Liver (tissue), 8 donors: ENCODE measurements at regions not wholly inside any gene's neighbourhood (a gene's known extent, or its start where the extent isn't known, plus 50 kb on each side); places are given as distances from the start of the nearest gene placed in this dataset.
A peak's percentile ranks its signal among the peaks of the same experiment; 100 is the strongest.

Experiments
- DNase-seq: peaks from one replicate; pipeline ENCODE4 v3.0.0-alpha.2; 2017; ENCODE audit warnings: low spot score
- H3K27ac ChIP-seq, 2 donors: one replicate each; pipeline ENCODE4 v1.7.0; 2013; ENCODE audit warnings: inconsistent platforms in 2 of 2, low read length in 2 of 2, control low read depth in 1 of 2, low read depth in 1 of 2, mild to moderate bottlenecking in 1 of 2
- H3K27me3 ChIP-seq, 4 donors: one replicate each; pipeline versions ENCODE4 v1.6.1 to v1.7.0; 2013; ENCODE audit warnings: low read length in 3 of 4, inconsistent platforms in 1 of 4, mild to moderate bottlenecking in 1 of 4, moderate library complexity in 1 of 4; ENCODE audit not compliant: control insufficient read depth in 4 of 4, insufficient read depth in 4 of 4
- H3K36me3 ChIP-seq, 4 donors: one replicate each; pipeline versions ENCODE4 v1.6.1 to v1.7.0; 2013; ENCODE audit warnings: low read length in 3 of 4, mild to moderate bottlenecking in 3 of 4, low read depth in 1 of 4, moderate library complexity in 1 of 4; ENCODE audit not compliant: control insufficient read depth in 4 of 4, insufficient read depth in 3 of 4
- H3K4me1 ChIP-seq, 4 donors: one replicate each; pipeline versions ENCODE4 v1.6.1 to v1.7.0; 2013; ENCODE audit warnings: low read length in 3 of 4, mild to moderate bottlenecking in 3 of 4, moderate library complexity in 1 of 4; ENCODE audit not compliant: control insufficient read depth in 4 of 4, insufficient read depth in 4 of 4
- H3K4me3 ChIP-seq, 3 donors: one replicate each; pipeline versions ENCODE4 v1.6.1 to v1.7.0; 2013; ENCODE audit warnings: low read length in 3 of 3, control low read depth in 1 of 3, low read depth in 1 of 3, mild to moderate bottlenecking in 1 of 3
- H3K9ac ChIP-seq, 2 donors: one replicate each; pipeline ENCODE4 v1.7.0; 2013; ENCODE audit warnings: low read length in 2 of 2, mild to moderate bottlenecking in 2 of 2, moderate library complexity in 2 of 2, control low read depth in 1 of 2, low read depth in 1 of 2
- H3K9me3 ChIP-seq, 4 donors: one replicate each; pipeline versions ENCODE4 v1.6.1 to v1.7.0; 2013; ENCODE audit warnings: low read length in 3 of 4; ENCODE audit not compliant: control insufficient read depth in 4 of 4
- EGR1 ChIP-seq, 2 donors: IDR thresholded peaks; 2 replicates each; pipeline ENCODE4 v1.6.1; 2016 to 2018; ENCODE audit warnings: antibody characterized with exemption in 2 of 2, low read depth in 2 of 2
- FOXA1 ChIP-seq: IDR thresholded peaks from 2 replicates; pipeline ENCODE4 v1.6.1; 2016; ENCODE audit warnings: antibody characterized with exemption
- FOXA2 ChIP-seq: IDR thresholded peaks from 2 replicates; pipeline ENCODE4 v1.6.1; 2016; ENCODE audit warnings: antibody characterized with exemption
- GABPA ChIP-seq, 2 donors: IDR thresholded peaks in 1 of 2; conservative IDR thresholded peaks in 1 of 2; 2 replicates each; pipeline ENCODE4 v1.6.1; 2016; ENCODE audit warnings: antibody characterized with exemption in 2 of 2, mild to moderate bottlenecking in 1 of 2, moderate library complexity in 1 of 2
- HNF4A ChIP-seq, 2 donors: conservative IDR thresholded peaks; 2 replicates each; pipeline ENCODE4 v1.6.1; 2016; ENCODE audit warnings: antibody characterized with exemption in 2 of 2, mild to moderate bottlenecking in 2 of 2
- HNF4G ChIP-seq: IDR thresholded peaks from 2 replicates; pipeline ENCODE4 v1.6.1; 2016; ENCODE audit warnings: antibody characterized with exemption
- JUND ChIP-seq, 2 donors: IDR thresholded peaks; 2 replicates each; pipeline ENCODE4 v1.6.1; 2016; ENCODE audit warnings: antibody characterized with exemption in 2 of 2
- NR2F2 ChIP-seq: IDR thresholded peaks from 2 replicates; pipeline ENCODE4 v1.6.1; 2016; ENCODE audit warnings: antibody characterized with exemption
- RAD21 ChIP-seq, 2 donors: IDR thresholded peaks; 2 replicates each; pipeline ENCODE4 v1.6.1; 2016; ENCODE audit warnings: antibody characterized with exemption in 2 of 2, mild to moderate bottlenecking in 2 of 2
- RXRA ChIP-seq, 2 donors: IDR thresholded peaks; 2 replicates each; pipeline ENCODE4 v1.6.1; 2017 to 2018; ENCODE audit warnings: antibody characterized with exemption in 2 of 2, mild to moderate bottlenecking in 1 of 2
- SP1 ChIP-seq: IDR thresholded peaks from 2 replicates; pipeline ENCODE4 v1.6.1; 2018; ENCODE audit warnings: antibody characterized with exemption, mild to moderate bottlenecking
- TAF1 ChIP-seq: conservative IDR thresholded peaks from 2 replicates; pipeline ENCODE4 v1.6.1; 2016; ENCODE audit warnings: antibody characterized with exemption, mild to moderate bottlenecking
- YY1 ChIP-seq: IDR thresholded peaks from 2 replicates; pipeline ENCODE4 v1.6.1; 2016; ENCODE audit warnings: antibody characterized with exemption, mild to moderate bottlenecking
- WGBS: extraction: QIAGEN DNeasy Blood & Tissue Kit; methylation state at CpG from one replicate; pipeline ENCODE4 v1.1.7; 2013; 5-methylcytosine and 5-hydroxymethylcytosine counted together
- TF ChIP-seq, protein P1 (sequence below): IDR thresholded peaks from 2 replicates; pipeline ENCODE4 v1.6.1; 2016; ENCODE audit warnings: antibody characterized with exemption
- TF ChIP-seq, protein P2 (sequence below): fragments of 150-350 bp; IDR thresholded peaks from 2 replicates; pipeline ENCODE4 v1.5.1; 2017; ENCODE audit warnings: improper control_type of control experiment, low read depth, low read length; ENCODE audit not compliant: missing input control
- TF ChIP-seq, protein P3 (sequence below): IDR thresholded peaks from 2 replicates; pipeline ENCODE4 v1.6.1; 2016; ENCODE audit warnings: antibody characterized with exemption, mild to moderate bottlenecking
- donor health status: healthy.
- donor health status: healthy.
- donor health status: healthy.
- donor health status: healthy.
- donor health status: healthy.

DNA sequence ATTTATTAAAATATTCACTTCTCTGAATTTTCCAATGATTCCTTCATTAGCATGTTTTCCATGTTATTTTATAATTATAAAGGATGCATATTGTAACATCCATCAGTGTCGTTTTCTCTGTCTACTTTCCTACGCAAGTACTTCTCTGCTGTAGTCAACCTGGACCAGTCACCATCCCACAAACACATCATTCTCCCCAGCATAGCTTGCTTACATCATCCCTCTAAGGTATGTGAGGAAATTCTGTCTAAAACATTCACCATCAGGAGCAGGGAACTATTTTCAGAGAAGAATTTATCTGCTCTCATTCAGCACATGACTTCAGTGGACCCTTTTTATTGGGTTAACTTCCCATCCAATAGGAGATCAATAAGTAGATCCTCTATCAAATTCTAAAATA, 806.1 kb upstream of the ARGLU1 start:
- H3K4me3 ChIP-seq = no peak overlapping the region

DNA sequence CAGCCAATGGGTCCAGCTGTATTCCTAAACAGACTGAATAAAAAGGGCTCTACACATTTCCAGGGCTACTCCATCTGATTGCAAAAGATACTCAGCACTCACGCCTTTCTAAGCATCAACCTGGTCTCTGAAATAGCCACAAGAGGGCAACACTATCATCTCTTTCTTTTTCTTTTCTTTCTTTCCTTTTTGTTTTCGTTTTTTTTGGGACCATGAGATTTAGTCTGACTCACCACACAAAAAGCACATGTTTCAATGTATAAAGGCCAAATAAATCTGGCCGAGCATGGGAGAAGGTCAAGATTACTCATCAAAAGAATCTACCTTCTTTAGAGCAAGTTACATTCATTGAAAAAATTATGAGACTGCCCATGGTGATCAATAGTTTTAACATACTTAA, 805.6 kb upstream of the ARGLU1 start:
- WGBS = 5% methylated on average over 3 of the region's 3 CpGs
- Histone ChIP-seq H3K4me3 (no peak overlapping the region), H3K4me1 (no peaks in the 10 kb centered on the region), H3K27ac (no peak overlapping the region), H3K27me3 (peaks cover 0 to 4% (median 0%) of the 10 kb centered on the region in 4 donors), H3K9ac (no peak overlapping the region), H3K36me3 (no peaks in the 10 kb centered on the region), H3K9me3 (no peaks in the 10 kb centered on the region)
- no peak for DNase-seq
- TF ChIP-seq GABPA (IDR thresholded peaks at IDR 0.05 in 1 of 2, conservative IDR thresholded peaks at IDR 0.05 in 1 of 2) = no peak
- no peak for TF ChIP-seq JUND (IDR thresholded peaks at IDR 0.05)
- TF ChIP-seq, protein P1, sequence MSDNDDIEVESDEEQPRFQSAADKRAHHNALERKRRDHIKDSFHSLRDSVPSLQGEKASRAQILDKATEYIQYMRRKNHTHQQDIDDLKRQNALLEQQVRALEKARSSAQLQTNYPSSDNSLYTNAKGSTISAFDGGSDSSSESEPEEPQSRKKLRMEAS = no peak
- TF ChIP-seq, protein P2, sequence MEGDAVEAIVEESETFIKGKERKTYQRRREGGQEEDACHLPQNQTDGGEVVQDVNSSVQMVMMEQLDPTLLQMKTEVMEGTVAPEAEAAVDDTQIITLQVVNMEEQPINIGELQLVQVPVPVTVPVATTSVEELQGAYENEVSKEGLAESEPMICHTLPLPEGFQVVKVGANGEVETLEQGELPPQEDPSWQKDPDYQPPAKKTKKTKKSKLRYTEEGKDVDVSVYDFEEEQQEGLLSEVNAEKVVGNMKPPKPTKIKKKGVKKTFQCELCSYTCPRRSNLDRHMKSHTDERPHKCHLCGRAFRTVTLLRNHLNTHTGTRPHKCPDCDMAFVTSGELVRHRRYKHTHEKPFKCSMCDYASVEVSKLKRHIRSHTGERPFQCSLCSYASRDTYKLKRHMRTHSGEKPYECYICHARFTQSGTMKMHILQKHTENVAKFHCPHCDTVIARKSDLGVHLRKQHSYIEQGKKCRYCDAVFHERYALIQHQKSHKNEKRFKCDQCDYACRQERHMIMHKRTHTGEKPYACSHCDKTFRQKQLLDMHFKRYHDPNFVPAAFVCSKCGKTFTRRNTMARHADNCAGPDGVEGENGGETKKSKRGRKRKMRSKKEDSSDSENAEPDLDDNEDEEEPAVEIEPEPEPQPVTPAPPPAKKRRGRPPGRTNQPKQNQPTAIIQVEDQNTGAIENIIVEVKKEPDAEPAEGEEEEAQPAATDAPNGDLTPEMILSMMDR = peak; percentile 39
- no peak for TF ChIP-seq FOXA2
- TF ChIP-seq TAF1 = no peak
- no peak for TF ChIP-seq FOXA1
- TF ChIP-seq, protein P3, sequence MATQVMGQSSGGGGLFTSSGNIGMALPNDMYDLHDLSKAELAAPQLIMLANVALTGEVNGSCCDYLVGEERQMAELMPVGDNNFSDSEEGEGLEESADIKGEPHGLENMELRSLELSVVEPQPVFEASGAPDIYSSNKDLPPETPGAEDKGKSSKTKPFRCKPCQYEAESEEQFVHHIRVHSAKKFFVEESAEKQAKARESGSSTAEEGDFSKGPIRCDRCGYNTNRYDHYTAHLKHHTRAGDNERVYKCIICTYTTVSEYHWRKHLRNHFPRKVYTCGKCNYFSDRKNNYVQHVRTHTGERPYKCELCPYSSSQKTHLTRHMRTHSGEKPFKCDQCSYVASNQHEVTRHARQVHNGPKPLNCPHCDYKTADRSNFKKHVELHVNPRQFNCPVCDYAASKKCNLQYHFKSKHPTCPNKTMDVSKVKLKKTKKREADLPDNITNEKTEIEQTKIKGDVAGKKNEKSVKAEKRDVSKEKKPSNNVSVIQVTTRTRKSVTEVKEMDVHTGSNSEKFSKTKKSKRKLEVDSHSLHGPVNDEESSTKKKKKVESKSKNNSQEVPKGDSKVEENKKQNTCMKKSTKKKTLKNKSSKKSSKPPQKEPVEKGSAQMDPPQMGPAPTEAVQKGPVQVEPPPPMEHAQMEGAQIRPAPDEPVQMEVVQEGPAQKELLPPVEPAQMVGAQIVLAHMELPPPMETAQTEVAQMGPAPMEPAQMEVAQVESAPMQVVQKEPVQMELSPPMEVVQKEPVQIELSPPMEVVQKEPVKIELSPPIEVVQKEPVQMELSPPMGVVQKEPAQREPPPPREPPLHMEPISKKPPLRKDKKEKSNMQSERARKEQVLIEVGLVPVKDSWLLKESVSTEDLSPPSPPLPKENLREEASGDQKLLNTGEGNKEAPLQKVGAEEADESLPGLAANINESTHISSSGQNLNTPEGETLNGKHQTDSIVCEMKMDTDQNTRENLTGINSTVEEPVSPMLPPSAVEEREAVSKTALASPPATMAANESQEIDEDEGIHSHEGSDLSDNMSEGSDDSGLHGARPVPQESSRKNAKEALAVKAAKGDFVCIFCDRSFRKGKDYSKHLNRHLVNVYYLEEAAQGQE = no peak
- peak; percentile 57 to 74 for TF ChIP-seq RAD21 (IDR thresholded peaks at IDR 0.05)
- no peak for TF ChIP-seq SP1

More for the DNA sequence above, 806.1 kb upstream of the ARGLU1 start:
- TF ChIP-seq HNF4A (conservative IDR thresholded peaks at IDR 0.05) (no peak), FOXA1 (no peak), EGR1 (IDR thresholded peaks at IDR 0.05; ENCODE audit: low read depth in 2 of 2) (no peak), RAD21 (IDR thresholded peaks at IDR 0.05) (no peak), RXRA (IDR thresholded peaks at IDR 0.05) (no peak), JUND (IDR thresholded peaks at IDR 0.05) (no peak), NR2F2 (no peak), TAF1 (no peak), HNF4G (no peak), YY1 (no peak)
- TF ChIP-seq, protein P2 = no peak
- TF ChIP-seq, protein P3 = no peak
- TF ChIP-seq, protein P1 = no peak
- no peak for DNase-seq
- Histone ChIP-seq H3K36me3 (no peaks in the 10 kb centered on the region), H3K9ac (no peak overlapping the region), H3K4me1 (no peaks in the 10 kb centered on the region), H3K27ac (no peak overlapping the region), H3K27me3 (no peaks in the 10 kb centered on the region), H3K9me3 (no peaks in the 10 kb centered on the region)
- WGBS = 80% methylated on average over 2 of the region's 2 CpGs
